Neural cell (in vitro differentiated cells): ENCODE measurements at regions not wholly inside any gene's neighbourhood (a gene's known extent, or its start where the extent isn't known, plus 50 kb on each side); places are given as distances from the start of the nearest gene placed in this dataset.
A peak's percentile ranks its signal among the peaks of the same experiment; 100 is the strongest.

ENCODE experiments used
- H2AFZ ChIP-seq: fragments of 200-600, 300-800 bp; sonication (generic), shearing (Covaris generic); 2 replicates; pipeline ENCODE4 v1.6.0; 2014; ENCODE audit warnings: low read depth, mild to moderate bottlenecking, antibody characterized with exemption, low read length, moderate library complexity
- H3F3A ChIP-seq: fragments of 200-600 bp; shearing (Covaris generic); 2 replicates; pipeline ENCODE4 v1.6.1; 2016; ENCODE audit warnings: mild to moderate bottlenecking, moderate library complexity, mixed read lengths, antibody characterized with exemption, low read length; ENCODE audit not compliant: insufficient read depth, poor library complexity, severe bottlenecking
- H3K27ac ChIP-seq: fragments of 200-600, 300-800 bp; sonication (generic), shearing (Covaris generic); 2 replicates; pipeline ENCODE4 v1.5.1; 2014; ENCODE audit warnings: mild to moderate bottlenecking, low read length, moderate library complexity
- H3K27me3 ChIP-seq: fragments of 300-800, 200-600 bp; sonication (generic), shearing (Covaris generic); 2 replicates; pipeline ENCODE4 v1.6.0; 2014; ENCODE audit warnings: mild to moderate bottlenecking, low read depth, low read length, moderate library complexity; ENCODE audit not compliant: insufficient read depth
- H3K36me3 ChIP-seq: fragments of 300-800, 200-600 bp; sonication (generic), shearing (Covaris generic); 2 replicates; pipeline ENCODE4 v1.5.1; 2014; ENCODE audit warnings: mild to moderate bottlenecking, antibody characterized with exemption, low read length, moderate library complexity; ENCODE audit not compliant: insufficient read depth
- H3K4me2 ChIP-seq: fragments of 300-800, 200-600 bp; sonication (generic), shearing (Covaris generic); 2 replicates; pipeline ENCODE4 v1.6.0; 2014; ENCODE audit warnings: mild to moderate bottlenecking, low read length
- H3K4me3 ChIP-seq: fragments of 300-800, 200-600 bp; sonication (generic), shearing (Covaris generic); 2 replicates; pipeline ENCODE4 v1.5.1; 2014; ENCODE audit warnings: mild to moderate bottlenecking, low read length, moderate library complexity
- H3K79me2 ChIP-seq: fragments of 200-600 bp; shearing (Covaris generic); replicated peaks from 2 replicates; pipeline ENCODE4 v1.6.0; 2014; ENCODE audit warnings: mild to moderate bottlenecking, low read length, moderate library complexity; ENCODE audit not compliant: insufficient read depth
- H3K9ac ChIP-seq: fragments of 300-800, 200-600 bp; sonication (generic), shearing (Covaris generic); 2 replicates; pipeline ENCODE4 v1.6.1; 2016; ENCODE audit warnings: mild to moderate bottlenecking, low read length, mixed read lengths
- H3K9me2 ChIP-seq: fragments of 200-600 bp; shearing (Covaris generic); 2 replicates; pipeline ENCODE4 v1.6.1; 2016; ENCODE audit warnings: mild to moderate bottlenecking, low read length, mixed read lengths; ENCODE audit not compliant: insufficient read depth
- H3K9me3 ChIP-seq: fragments of 200-600, 300-800 bp; sonication (generic), shearing (Covaris generic); 2 replicates; pipeline ENCODE4 v1.6.1; 2016; ENCODE audit warnings: mild to moderate bottlenecking, mixed run types, low read length, moderate library complexity, mixed read lengths
- H4K20me1 ChIP-seq: fragments of 200-600 bp; shearing (Covaris generic); 2 replicates; pipeline ENCODE4 v1.6.1; 2016; ENCODE audit warnings: mild to moderate bottlenecking, mixed run types; ENCODE audit not compliant: insufficient read depth
- CTCF ChIP-seq: fragments of 450-650 bp; IDR thresholded peaks from 2 replicates; pipeline ENCODE4 v1.5.1; 2014; ENCODE audit warnings: antibody characterized with exemption, mild to moderate bottlenecking, moderate library complexity; ENCODE audit not compliant: poor library complexity, severe bottlenecking
- EP300 ChIP-seq: fragments of 450-650 bp; conservative IDR thresholded peaks from 2 replicates; pipeline ENCODE4 v1.6.1; 2014; ENCODE audit warnings: antibody characterized with exemption, mild to moderate bottlenecking, moderate library complexity; ENCODE audit not compliant: poor library complexity, severe bottlenecking
- EZH2 ChIP-seq: fragments of 200-600, 300-800 bp; shearing (Covaris generic), sonication (generic); IDR thresholded peaks from 2 replicates; pipeline ENCODE4 v1.6.1; 2014; ENCODE audit warnings: antibody characterized with exemption, low read length, borderline replicate concordance, mild to moderate bottlenecking; ENCODE audit not compliant: insufficient read depth, poor library complexity, severe bottlenecking
- MXI1 ChIP-seq: fragments of 450-650 bp; conservative IDR thresholded peaks from 2 replicates; pipeline ENCODE4 v1.6.1; 2014; ENCODE audit warnings: antibody characterized with exemption, mild to moderate bottlenecking; ENCODE audit not compliant: poor library complexity, severe bottlenecking
- POLR2AphosphoS5 ChIP-seq: IDR thresholded peaks from 2 replicates; pipeline ENCODE4 v1.6.1; 2012
- RAD21 ChIP-seq: fragments of 450-650 bp; conservative IDR thresholded peaks from 2 replicates; pipeline ENCODE4 v1.6.1; 2014; ENCODE audit warnings: antibody characterized with exemption, mild to moderate bottlenecking, moderate library complexity
- REST ChIP-seq: IDR thresholded peaks from 2 replicates; pipeline ENCODE4 v1.6.1; 2012; ENCODE audit warnings: borderline replicate concordance
- SMC3 ChIP-seq: fragments of 450-650 bp; conservative IDR thresholded peaks from 2 replicates; pipeline ENCODE4 v1.6.1; 2014; ENCODE audit warnings: antibody characterized with exemption, mild to moderate bottlenecking, moderate library complexity; ENCODE audit not compliant: poor library complexity
- TAF1 ChIP-seq: IDR thresholded peaks from 2 replicates; pipeline ENCODE4 v1.6.1; 2012; ENCODE audit warnings: low read depth

- H3F3A ChIP-seq, result no peaks in the 10 kb centered on the region
- no peaks in the 10 kb centered on the region for H4K20me1 ChIP-seq
- H3K9me2 ChIP-seq, result no peaks in the 10 kb centered on the region
- no peak overlapping the region for H2AFZ ChIP-seq
- H3K79me2 ChIP-seq, result no peaks in the 10 kb centered on the region
- no peak overlapping the region for H3K4me2 ChIP-seq
- H3K36me3 ChIP-seq, result no peaks in the 10 kb centered on the region
- H3K9me3 ChIP-seq, result no peaks in the 10 kb centered on the region
- no peak for TF ChIP-seq POLR2AphosphoS5
- TF ChIP-seq SMC3, result no peak
- no peak for TF ChIP-seq RAD21
- TF ChIP-seq MXI1, result no peak
- TF ChIP-seq TAF1, result no peak
- no peak for TF ChIP-seq REST
- TF ChIP-seq CTCF, result no peak
- no peak for TF ChIP-seq EP300
- TF ChIP-seq EZH2, result no peak
- H3K27me3 ChIP-seq, result no peaks in the 10 kb centered on the region
- H3K9ac ChIP-seq, result no peak overlapping the region
- H3K27ac ChIP-seq, result no peak overlapping the region
- no peak overlapping the region for H3K4me3 ChIP-seq
These were observed 821.3 kb downstream of the NLGN4Y start for GRCh38 chrY:15345471-15346155.

- TF ChIP-seq POLR2AphosphoS5 (peak; percentile 33), SMC3 (no peak), CTCF (no peak), RAD21 (no peak), REST (no peak)
- Histone ChIP-seq H4K20me1 (no peaks in the 10 kb centered on the region), H3K27me3 (no peaks in the 10 kb centered on the region), H3K4me3 (no peak overlapping the region), H2AFZ (no peak overlapping the region), H3K36me3 (no peaks in the 10 kb centered on the region), H3F3A (no peaks in the 10 kb centered on the region), H3K79me2 (no peaks in the 10 kb centered on the region), H3K4me2 (no peak overlapping the region), H3K9ac (no peak overlapping the region), H3K27ac (no peak overlapping the region), H3K9me2 (no peaks in the 10 kb centered on the region), H3K9me3 (no peaks in the 10 kb centered on the region)
These were observed 825.0 kb downstream of the NLGN4Y start for GRCh38 chrY:15349351-15349750.
